SK-N-SH (cell line): ENCODE measurements at regions not wholly inside any gene's neighbourhood (a gene's known extent, or its start where the extent isn't known, plus 50 kb on each side); places are given as distances from the start of the nearest gene placed in this dataset.

Experiments used
- GATA2 ChIP-seq: sonication (generic); formaldehyde crosslinking; IDR thresholded peaks from 2 replicates; pipeline ENCODE4 v1.5.0; 2020; ENCODE audit warnings: mild to moderate bottlenecking, missing genetic modification reagents
- NFIC ChIP-seq: IDR thresholded peaks from 2 replicates; pipeline ENCODE4 v1.4.0; 2012; ENCODE audit warnings: borderline replicate concordance
- POLR2AphosphoS5 ChIP-seq: IDR thresholded peaks from 2 replicates; pipeline ENCODE4 v1.6.1; 2012; ENCODE audit warnings: low read depth, low read length
- RCOR1 ChIP-seq: fragments of 150-350 bp; IDR thresholded peaks from 2 replicates; pipeline ENCODE4 v1.6.1; 2017; ENCODE audit warnings: antibody characterized with exemption, low read length
- RFX5 ChIP-seq: IDR thresholded peaks from 2 replicates; pipeline ENCODE4 v1.6.1; 2012; ENCODE audit warnings: mild to moderate bottlenecking, improper control_type of control experiment, low read length
- TF ChIP-seq, protein P1 (sequence below): fragments of 200-600 bp; sonication (generic); IDR thresholded peaks from 2 replicates; pipeline ENCODE4 v1.6.1; 2017; ENCODE audit warnings: antibody characterized with exemption, mild to moderate bottlenecking, moderate library complexity
- TF ChIP-seq, protein P2 (sequence below): fragments of 150-350 bp; IDR thresholded peaks from 2 replicates; pipeline ENCODE4 v1.6.1; 2017; ENCODE audit warnings: antibody characterized with exemption, low read length, low read depth, borderline replicate concordance

DNA sequence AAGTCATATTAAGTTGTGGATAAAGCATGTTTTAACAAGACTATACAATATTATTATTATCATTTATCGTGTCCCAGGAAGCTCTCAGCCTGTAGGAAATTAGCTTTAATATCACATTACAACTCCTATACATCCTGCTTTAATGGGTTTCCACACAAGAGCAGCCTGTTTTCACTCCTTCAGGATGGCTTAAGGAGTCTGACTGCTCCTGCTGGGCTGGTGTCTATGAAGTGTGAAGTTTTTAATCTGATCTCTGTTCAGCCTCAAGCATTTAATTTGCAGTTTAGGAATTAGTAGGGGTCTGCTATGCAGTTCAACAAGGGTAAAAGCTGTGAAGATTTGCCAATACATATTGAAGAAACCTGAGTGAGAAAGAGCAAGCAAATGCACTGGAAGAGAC is 653.4 kb upstream of the LRRC4C start:
- TF ChIP-seq, protein P1, sequence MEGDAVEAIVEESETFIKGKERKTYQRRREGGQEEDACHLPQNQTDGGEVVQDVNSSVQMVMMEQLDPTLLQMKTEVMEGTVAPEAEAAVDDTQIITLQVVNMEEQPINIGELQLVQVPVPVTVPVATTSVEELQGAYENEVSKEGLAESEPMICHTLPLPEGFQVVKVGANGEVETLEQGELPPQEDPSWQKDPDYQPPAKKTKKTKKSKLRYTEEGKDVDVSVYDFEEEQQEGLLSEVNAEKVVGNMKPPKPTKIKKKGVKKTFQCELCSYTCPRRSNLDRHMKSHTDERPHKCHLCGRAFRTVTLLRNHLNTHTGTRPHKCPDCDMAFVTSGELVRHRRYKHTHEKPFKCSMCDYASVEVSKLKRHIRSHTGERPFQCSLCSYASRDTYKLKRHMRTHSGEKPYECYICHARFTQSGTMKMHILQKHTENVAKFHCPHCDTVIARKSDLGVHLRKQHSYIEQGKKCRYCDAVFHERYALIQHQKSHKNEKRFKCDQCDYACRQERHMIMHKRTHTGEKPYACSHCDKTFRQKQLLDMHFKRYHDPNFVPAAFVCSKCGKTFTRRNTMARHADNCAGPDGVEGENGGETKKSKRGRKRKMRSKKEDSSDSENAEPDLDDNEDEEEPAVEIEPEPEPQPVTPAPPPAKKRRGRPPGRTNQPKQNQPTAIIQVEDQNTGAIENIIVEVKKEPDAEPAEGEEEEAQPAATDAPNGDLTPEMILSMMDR, result no peak
- TF ChIP-seq NFIC, result no peak
- TF ChIP-seq, protein P2, sequence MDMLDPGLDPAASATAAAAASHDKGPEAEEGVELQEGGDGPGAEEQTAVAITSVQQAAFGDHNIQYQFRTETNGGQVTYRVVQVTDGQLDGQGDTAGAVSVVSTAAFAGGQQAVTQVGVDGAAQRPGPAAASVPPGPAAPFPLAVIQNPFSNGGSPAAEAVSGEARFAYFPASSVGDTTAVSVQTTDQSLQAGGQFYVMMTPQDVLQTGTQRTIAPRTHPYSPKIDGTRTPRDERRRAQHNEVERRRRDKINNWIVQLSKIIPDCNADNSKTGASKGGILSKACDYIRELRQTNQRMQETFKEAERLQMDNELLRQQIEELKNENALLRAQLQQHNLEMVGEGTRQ, result no peak
- no peak for TF ChIP-seq POLR2AphosphoS5
- TF ChIP-seq RCOR1, result no peak
- no peak for TF ChIP-seq RFX5
- TF ChIP-seq GATA2 (CRISPR knock-in tag), result no peak
